ENCODE measurements at regions not wholly inside any gene's neighbourhood (a gene's known extent, or its start where the extent isn't known, plus 50 kb on each side); places are given as distances from the start of the nearest gene placed in this dataset.

- TF ChIP-seq EZH2 (IDR thresholded peaks at IDR 0.05; ENCODE audit: borderline replicate concordance, low read length) (no peak), CTCF (IDR thresholded peaks at IDR 0.05; ENCODE audit: low read length) (no peak)
These were observed 374.8 kb downstream of the NFIB start for GRCh38 chr9:13939134-13939533.
